BE2C (cell line): ENCODE measurements at regions not wholly inside any gene's neighbourhood (a gene's known extent, or its start where the extent isn't known, plus 50 kb on each side); places are given as distances from the start of the nearest gene placed in this dataset.
"Not testable (repeated sequence)": the region's sequence is repeated elsewhere in the genome, so short reads cannot be mapped to it uniquely, and the experiment has no call there.

Experiments
- DNase-seq: peaks from one replicate; pipeline ENCODE4 v3.0.0-alpha.2; 2020
- H3K27me3 ChIP-seq: fragments of 250-450 bp; sonication (Bioruptor Pico); 2 replicates; pipeline ENCODE4 v1.5.1; 2020; ENCODE audit warnings: mild to moderate bottlenecking
- H3K36me3 ChIP-seq: fragments of 250-450 bp; sonication (Bioruptor Pico); 2 replicates; pipeline ENCODE4 v1.5.1; 2020; ENCODE audit warnings: mild to moderate bottlenecking
- H3K4me1 ChIP-seq: fragments of 250-450 bp; sonication (Bioruptor Pico); 2 replicates; pipeline ENCODE4 v1.5.1; 2020
- H3K4me3 ChIP-seq: 2 replicates; pipeline ENCODE4 v1.5.1; 2011; ENCODE audit warnings: low read depth, low read length
- H3K9me3 ChIP-seq: fragments of 250-450 bp; sonication (Bioruptor Pico); 2 replicates; pipeline ENCODE4 v1.5.1; 2020
- TF ChIP-seq, protein P1 (sequence below): IDR thresholded peaks from 2 replicates; pipeline ENCODE4 v1.5.1; 2012; ENCODE audit warnings: mild to moderate bottlenecking, low read depth, low read length

DNA sequence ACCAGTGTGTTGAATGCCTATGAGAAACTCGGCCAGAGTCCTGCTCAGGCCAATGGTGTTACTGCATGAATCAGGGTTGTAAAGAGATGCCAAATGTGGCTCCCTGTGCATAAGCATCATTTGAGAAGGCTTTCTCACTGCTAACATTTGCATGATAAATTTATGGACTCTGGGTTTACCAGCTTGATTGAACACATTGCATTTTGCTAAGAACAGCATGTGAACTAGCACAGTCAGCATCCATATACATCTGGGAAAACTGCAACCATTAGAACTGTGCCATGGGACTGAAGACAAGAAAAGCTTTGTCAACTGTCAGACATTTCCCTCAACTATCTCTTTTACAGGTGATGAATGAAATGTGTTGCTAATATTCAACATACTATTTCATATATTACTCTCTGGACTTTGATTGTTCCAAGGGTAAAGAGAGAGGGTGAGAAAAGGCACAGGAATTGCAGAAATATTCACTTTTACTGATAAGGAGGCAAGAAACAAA lies 1427.4 kb upstream of the ADGRL3 start:
- H3K9me3 ChIP-seq = no peaks in the 10 kb centered on the region
- no peaks in the 10 kb centered on the region for H3K4me1 ChIP-seq
- no peaks in the 10 kb centered on the region for H3K36me3 ChIP-seq
- no peak overlapping the region for H3K4me3 ChIP-seq
- DNase-seq = no peak
- TF ChIP-seq, protein P1, sequence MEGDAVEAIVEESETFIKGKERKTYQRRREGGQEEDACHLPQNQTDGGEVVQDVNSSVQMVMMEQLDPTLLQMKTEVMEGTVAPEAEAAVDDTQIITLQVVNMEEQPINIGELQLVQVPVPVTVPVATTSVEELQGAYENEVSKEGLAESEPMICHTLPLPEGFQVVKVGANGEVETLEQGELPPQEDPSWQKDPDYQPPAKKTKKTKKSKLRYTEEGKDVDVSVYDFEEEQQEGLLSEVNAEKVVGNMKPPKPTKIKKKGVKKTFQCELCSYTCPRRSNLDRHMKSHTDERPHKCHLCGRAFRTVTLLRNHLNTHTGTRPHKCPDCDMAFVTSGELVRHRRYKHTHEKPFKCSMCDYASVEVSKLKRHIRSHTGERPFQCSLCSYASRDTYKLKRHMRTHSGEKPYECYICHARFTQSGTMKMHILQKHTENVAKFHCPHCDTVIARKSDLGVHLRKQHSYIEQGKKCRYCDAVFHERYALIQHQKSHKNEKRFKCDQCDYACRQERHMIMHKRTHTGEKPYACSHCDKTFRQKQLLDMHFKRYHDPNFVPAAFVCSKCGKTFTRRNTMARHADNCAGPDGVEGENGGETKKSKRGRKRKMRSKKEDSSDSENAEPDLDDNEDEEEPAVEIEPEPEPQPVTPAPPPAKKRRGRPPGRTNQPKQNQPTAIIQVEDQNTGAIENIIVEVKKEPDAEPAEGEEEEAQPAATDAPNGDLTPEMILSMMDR = no peak
- H3K27me3 ChIP-seq = no peaks in the 10 kb centered on the region

DNA sequence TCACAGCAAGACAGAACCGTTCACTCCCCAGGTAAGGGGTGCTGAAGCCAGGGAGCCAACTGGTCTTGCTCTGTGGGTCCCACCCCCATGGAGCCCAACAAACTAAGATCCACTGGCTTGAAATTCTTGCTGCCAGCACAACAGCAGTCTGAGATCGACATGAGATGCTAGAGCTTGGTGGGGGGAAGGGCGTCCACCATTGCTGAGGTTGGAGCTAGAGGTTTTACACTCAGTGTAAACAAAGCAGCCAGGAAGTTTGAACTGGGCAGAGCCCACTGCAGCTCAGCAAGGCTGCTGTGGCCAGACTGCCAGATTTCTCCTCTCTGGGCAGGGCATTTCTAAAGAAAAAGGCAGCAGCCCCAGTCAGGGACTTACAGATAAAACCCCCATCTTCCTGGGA lies 1419.9 kb upstream of the ADGRL3 start:
- DNase-seq, H3K36me3 ChIP-seq, H3K4me3 ChIP-seq: not testable (repeated sequence)

DNA sequence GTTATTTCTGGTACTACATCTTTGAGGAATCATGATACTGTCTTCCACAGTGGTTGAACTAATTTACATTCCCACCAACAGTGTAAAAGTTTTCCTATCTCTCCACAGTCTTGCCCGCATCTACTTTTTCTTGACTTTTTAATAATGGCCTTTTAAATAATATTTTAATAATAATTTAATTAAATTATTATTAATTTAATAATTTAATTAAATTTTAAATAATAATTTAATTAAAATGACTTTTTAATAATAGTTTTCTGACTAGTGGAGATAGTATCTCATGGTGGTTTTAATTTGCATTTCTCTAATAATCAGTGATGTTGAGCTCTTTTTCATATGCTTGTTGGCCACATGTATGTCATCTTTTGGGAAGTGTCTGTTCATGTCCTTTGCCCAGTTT lies 1395.0 kb upstream of the ADGRL3 start:
- no peaks in the 10 kb centered on the region for H3K36me3 ChIP-seq
- DNase-seq = no peak
- no peak overlapping the region for H3K4me3 ChIP-seq
- no peaks in the 10 kb centered on the region for H3K4me1 ChIP-seq
- no peaks in the 10 kb centered on the region for H3K27me3 ChIP-seq
- TF ChIP-seq, protein P1 = no peak
- no peaks in the 10 kb centered on the region for H3K9me3 ChIP-seq

More for the DNA sequence above, 1419.9 kb upstream of the ADGRL3 start:
- H3K27me3 ChIP-seq, H3K4me1 ChIP-seq, H3K9me3 ChIP-seq: not testable (repeated sequence)

DNA sequence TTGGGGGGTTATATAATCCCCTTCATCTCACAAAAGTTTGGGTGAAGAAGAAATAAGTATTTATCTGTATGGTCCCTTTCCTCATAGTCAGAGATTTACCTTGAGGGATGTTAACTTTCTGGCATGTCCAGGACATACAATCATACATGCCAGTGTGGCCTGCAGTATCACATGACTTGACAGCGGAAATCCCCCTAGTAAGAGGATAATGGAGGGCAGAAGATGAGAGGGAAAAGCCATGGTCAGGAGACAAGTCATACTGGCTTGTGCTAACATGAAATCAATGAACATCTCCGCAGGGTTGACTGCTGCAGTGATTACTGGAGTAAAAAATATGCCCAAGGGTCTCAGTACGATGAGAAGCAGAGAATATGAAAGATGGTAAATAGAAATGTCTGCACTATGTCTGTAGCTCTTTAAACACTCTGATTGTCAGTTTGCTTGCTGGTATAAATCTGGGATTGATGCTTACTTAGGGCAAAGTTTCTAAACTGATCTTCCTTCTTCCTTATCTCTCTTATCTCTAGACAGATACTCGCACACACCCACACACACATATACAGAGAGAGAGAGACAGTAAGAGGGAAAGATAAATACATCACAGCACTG lies 1385.6 kb upstream of the ADGRL3 start:
- TF ChIP-seq, protein P1 = no peak
- no peak for DNase-seq
- H3K36me3 ChIP-seq = no peaks in the 10 kb centered on the region
- H3K9me3 ChIP-seq = no peaks in the 10 kb centered on the region; the same call in 1 of the 2 replicates
- H3K4me3 ChIP-seq = no peak overlapping the region
- H3K27me3 ChIP-seq = no peaks in the 10 kb centered on the region
- no peaks in the 10 kb centered on the region for H3K4me1 ChIP-seq

DNA sequence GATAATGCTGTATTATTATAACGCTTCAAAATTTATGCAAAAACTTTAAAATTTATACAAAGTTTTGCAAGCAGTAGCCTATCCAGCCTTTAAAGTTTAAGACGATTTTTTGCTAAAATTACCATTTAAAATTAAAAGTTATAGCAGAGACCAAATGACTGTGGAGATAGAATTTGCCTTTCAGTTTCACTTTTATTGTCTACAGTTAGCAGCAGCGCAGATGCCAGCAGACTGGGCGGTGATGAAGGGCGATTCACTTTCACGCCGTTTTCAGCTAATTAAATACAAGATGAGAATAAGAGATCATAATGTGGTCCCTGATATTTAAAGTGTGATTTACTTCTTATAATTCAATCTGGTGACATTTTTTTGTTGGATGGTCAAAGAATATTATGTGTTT lies 1381.5 kb upstream of the ADGRL3 start:
- no peaks in the 10 kb centered on the region for H3K36me3 ChIP-seq
- no peak for DNase-seq
- no peak overlapping the region for H3K4me3 ChIP-seq

DNA sequence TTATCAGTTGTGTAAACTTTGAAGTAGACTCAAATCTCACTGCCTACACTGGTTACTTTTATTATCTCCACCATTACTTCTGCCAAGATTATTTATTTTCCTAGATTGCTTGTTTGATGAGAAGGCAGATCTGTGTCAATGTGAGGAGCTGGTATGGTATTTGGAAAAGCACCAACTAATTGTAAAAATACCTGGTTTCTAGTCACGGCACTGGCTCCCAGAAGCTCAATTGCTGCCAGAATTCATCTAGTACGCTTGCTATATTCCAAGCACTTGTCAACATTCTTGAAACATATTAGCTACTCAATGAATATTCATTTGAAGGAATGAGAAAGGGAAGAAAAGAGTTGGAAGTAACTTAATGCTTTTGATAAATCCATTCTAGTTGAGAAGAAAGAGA lies 1376.8 kb upstream of the ADGRL3 start:
- no peaks in the 10 kb centered on the region for H3K4me1 ChIP-seq
- H3K36me3 ChIP-seq = no peaks in the 10 kb centered on the region
- TF ChIP-seq, protein P1 = no peak
- no peak overlapping the region for H3K4me3 ChIP-seq
- DNase-seq = no peak
- H3K27me3 ChIP-seq = no peaks in the 10 kb centered on the region
- H3K9me3 ChIP-seq = no peaks in the 10 kb centered on the region

More for the DNA sequence above, 1381.5 kb upstream of the ADGRL3 start:
- Histone ChIP-seq H3K27me3 (no peaks in the 10 kb centered on the region), H3K9me3 (no peaks in the 10 kb centered on the region; the same call in 1 of the 2 replicates), H3K4me1 (no peaks in the 10 kb centered on the region)
- TF ChIP-seq, protein P1 = no peak
